Kidney glomerular epithelial cell (primary cell): ENCODE measurements at regions not wholly inside any gene's neighbourhood (a gene's known extent, or its start where the extent isn't known, plus 50 kb on each side); places are given as distances from the start of the nearest gene placed in this dataset.
A peak's percentile ranks its signal among the peaks of the same experiment; 100 is the strongest.

Experiments used
- DNase-seq: peaks from one replicate; lab custom pipeline; 2025; lab: John Stamatoyannopoulos, UW

- peak; percentile 8 for DNase-seq
Observed at GRCh38 chr9:88733651-88734421, 198.9 kb downstream of the NXNL2 start.

- DNase-seq = no peak
Observed at GRCh38 chr9:88734527-88734926, 199.5 kb downstream of the NXNL2 start.

- no peak for DNase-seq
Observed at GRCh38 chr9:88736136-88736637, 201.2 kb downstream of the NXNL2 start.

- no peak for DNase-seq
Observed at GRCh38 chr9:88737031-88737430, 202.1 kb downstream of the NXNL2 start.

GRCh38 chr9:88737876-88738275 is 202.9 kb downstream of the NXNL2 start:
- no peak for DNase-seq

GRCh38 chr9:88738709-88739108 is 203.7 kb downstream of the NXNL2 start:
- no peak for DNase-seq

- no peak for DNase-seq
Observed at GRCh38 chr9:88739373-88739772, 204.4 kb downstream of the NXNL2 start.

GRCh38 chr9:88740844-88741243 is 205.9 kb downstream of the NXNL2 start:
- DNase-seq = no peak

- no peak for DNase-seq
Observed at GRCh38 chr9:88741335-88741734, 206.4 kb downstream of the NXNL2 start.

GRCh38 chr9:88742483-88742882 is 207.5 kb downstream of the NXNL2 start:
- peak; percentile 11 for DNase-seq

- no peak for DNase-seq
Observed at GRCh38 chr9:88742905-88743304, 207.9 kb downstream of the NXNL2 start.

- no peak for DNase-seq
Observed at GRCh38 chr9:88745276-88746001, 210.5 kb downstream of the NXNL2 start.

- DNase-seq = peak; percentile 84
Observed at GRCh38 chr9:88746029-88746742, 211.2 kb downstream of the NXNL2 start.

GRCh38 chr9:88746743-88747398 is 211.9 kb downstream of the NXNL2 start:
- DNase-seq = no peak

GRCh38 chr9:88747768-88748167 is 212.8 kb downstream of the NXNL2 start:
- peak; percentile 46 for DNase-seq

GRCh38 chr9:88748566-88749261 is 213.7 kb downstream of the NXNL2 start:
- DNase-seq = no peak

- DNase-seq = no peak
Observed at GRCh38 chr9:88749420-88749819, 214.4 kb downstream of the NXNL2 start.

- DNase-seq = no peak
Observed at GRCh38 chr9:88750832-88751360, 215.9 kb downstream of the NXNL2 start.

- no peak for DNase-seq
Observed at GRCh38 chr9:88751781-88752180, 216.8 kb downstream of the NXNL2 start.

GRCh38 chr9:88753691-88754367 is 218.9 kb downstream of the NXNL2 start:
- DNase-seq = no peak

GRCh38 chr9:88754452-88754851 is 219.5 kb downstream of the NXNL2 start:
- DNase-seq = no peak
